ENCODE measurements at regions not wholly inside any gene's neighbourhood (a gene's known extent, or its start where the extent isn't known, plus 50 kb on each side); places are given as distances from the start of the nearest gene placed in this dataset.

DNA sequence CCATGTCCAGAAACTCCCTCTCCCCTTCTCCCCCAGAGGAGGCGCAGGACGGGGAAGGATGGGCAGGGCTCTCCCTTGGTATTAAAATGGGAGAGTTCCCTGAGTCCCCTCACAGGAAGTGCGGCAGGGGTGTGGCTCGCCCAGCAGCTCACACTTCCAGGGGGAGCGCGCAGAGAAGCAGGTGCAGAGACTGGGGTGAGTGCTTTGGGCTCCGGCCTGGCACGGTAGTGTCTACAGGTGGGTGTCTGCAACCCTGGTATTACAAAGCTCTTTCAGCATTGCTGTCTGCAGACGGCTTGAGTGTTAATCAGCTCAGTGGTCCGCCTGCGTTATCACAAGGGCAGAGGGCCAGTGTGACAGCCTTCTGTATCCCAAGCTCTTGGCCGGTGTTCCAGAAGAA is 114.9 kb upstream of the FBXL7 start:
- H3K27ac ChIP-seq: no peak overlapping the region
- DNase-seq (ENCODE audit: low spot score): no peak
- TF ChIP-seq, protein P1, sequence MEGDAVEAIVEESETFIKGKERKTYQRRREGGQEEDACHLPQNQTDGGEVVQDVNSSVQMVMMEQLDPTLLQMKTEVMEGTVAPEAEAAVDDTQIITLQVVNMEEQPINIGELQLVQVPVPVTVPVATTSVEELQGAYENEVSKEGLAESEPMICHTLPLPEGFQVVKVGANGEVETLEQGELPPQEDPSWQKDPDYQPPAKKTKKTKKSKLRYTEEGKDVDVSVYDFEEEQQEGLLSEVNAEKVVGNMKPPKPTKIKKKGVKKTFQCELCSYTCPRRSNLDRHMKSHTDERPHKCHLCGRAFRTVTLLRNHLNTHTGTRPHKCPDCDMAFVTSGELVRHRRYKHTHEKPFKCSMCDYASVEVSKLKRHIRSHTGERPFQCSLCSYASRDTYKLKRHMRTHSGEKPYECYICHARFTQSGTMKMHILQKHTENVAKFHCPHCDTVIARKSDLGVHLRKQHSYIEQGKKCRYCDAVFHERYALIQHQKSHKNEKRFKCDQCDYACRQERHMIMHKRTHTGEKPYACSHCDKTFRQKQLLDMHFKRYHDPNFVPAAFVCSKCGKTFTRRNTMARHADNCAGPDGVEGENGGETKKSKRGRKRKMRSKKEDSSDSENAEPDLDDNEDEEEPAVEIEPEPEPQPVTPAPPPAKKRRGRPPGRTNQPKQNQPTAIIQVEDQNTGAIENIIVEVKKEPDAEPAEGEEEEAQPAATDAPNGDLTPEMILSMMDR (IDR thresholded peaks at IDR 0.05): no peak
- no peak overlapping the region for H3K4me3 ChIP-seq

DNA sequence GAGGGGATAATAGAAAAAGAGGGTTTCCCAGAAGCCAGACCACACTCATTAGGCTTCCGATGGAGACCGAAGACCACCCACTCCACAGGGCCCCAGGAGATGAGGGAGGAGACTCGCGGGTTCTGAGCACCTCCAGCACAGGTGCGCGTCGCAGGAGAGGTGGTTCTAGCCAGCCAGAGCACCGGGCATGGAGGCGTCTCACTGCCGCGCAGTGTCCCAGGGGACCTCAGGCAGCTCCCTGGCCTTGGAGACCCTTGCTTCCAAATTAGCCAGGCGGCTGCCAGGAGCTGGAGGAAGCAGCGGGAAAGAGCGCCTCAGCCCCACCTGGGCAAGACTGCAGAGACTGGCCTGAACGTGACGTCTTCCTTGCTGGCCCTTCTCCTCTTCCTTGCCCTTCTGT is 115.4 kb upstream of the FBXL7 start:
- DNase-seq (ENCODE audit: low spot score): no peak
- TF ChIP-seq, protein P1 (IDR thresholded peaks at IDR 0.05): no peak
- H3K27ac ChIP-seq: no peak overlapping the region
- H3K4me3 ChIP-seq: no peak overlapping the region

DNA sequence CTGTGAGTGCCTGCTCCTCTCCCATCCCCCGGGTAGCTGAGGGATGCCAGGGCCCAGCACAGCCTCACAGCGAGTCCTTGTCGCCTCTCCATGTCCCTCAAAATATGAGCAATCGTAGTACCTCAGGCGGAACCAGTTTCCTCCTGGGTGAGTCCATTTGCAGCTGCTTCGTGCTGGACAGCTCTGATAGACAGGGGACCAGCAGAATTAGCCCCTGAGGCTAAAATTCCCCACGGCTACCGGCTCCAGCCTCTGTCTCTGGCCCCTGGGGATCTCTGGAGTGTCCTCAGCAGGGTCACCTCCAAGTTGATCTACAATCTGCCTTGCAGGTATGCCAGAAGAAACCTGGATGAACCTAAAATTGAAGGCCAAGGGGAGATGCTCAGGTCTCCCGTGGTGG is 115.8 kb upstream of the FBXL7 start:
- Histone ChIP-seq H3K4me3 (no peak overlapping the region), H3K27ac (no peak overlapping the region)
- TF ChIP-seq, protein P1 (IDR thresholded peaks at IDR 0.05): no peak
- no peak for DNase-seq (ENCODE audit: low spot score)

DNA sequence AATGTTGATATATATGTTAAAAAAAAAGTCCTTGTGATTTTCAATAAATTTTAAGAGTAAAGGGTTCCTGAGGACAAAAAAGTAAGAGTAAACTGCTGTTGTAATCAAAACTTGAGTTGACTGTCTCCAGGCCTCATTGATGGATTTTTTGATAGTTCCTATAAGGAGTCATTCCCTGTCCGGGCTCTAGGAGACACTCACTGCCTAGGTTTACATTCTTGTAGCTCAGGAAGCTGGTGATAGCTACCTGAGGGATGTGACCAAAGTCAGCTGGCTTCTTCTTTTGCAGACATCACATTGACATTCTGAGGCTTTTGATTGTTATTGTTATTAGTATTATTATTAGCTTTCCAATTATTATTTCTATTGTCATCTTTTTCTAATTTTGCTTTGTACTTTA is 116.5 kb upstream of the FBXL7 start:
- DNase-seq (ENCODE audit: low spot score): no peak
- Histone ChIP-seq H3K27ac (no peak overlapping the region), H3K4me3 (no peak overlapping the region)
- TF ChIP-seq, protein P1 (IDR thresholded peaks at IDR 0.05): no peak

DNA sequence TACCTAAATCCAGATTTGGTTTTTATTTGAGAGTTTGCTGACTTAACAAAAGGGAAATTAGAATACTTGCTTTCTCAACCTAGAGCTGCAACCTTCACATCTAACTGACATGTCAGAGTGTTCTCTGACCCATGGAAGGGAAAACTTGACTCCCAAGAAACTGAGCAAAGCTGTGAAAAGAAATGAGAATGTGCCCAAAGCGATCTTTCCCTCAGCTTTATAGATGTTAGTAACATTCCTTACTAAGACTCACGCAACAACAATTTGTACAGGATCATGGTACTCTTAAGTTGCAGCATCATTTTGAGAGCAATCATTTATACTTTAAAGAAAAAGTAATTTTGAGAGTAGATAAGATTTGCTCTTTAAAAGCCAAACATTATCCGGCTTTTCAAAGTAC is 117.0 kb upstream of the FBXL7 start:
- TF ChIP-seq, protein P1 (IDR thresholded peaks at IDR 0.05): no peak
- Histone ChIP-seq H3K4me3 (no peak overlapping the region), H3K27ac (no peak overlapping the region)
- no peak for DNase-seq (ENCODE audit: low spot score)

DNA sequence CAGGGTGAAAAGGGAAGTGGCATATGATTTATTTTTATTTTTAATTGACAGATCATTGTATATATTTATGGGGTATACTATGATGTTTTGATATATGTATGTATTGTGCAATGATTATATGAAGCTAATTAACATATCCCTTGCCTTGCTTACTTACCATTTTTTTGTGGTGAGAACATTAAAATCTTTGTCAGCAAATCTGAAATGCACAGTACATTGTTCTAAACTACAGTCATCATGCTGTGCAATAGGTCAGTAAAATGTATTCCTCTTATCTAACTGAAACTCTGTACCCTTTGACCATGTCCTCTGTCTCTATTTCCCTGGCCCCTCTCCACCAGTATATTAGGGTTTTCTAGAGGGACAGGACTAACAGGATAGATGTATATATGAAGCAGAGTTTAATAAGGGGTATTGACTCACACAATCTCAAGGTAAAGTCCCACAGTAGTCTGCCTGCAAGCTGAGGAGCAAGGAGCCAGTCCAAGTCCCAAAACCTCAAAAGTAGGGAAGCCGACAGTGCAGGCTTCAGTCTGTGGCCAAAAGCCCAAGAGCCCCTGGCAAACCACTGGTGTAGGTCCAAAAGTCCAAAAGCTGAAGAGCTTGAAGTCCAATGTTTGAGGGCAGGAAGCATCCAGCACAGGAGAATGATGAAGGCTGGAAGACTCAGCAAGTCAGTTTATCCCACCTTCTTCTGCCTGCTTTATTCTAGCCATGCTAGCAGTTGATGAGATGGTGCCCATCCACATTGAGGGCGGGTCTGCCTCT is 122.2 kb upstream of the FBXL7 start:
- H3K27ac ChIP-seq: no peak overlapping the region
- DNase-seq (ENCODE audit: low spot score): no peak
- H3K4me3 ChIP-seq: no peak overlapping the region
- TF ChIP-seq, protein P1 (IDR thresholded peaks at IDR 0.05): no peak

DNA sequence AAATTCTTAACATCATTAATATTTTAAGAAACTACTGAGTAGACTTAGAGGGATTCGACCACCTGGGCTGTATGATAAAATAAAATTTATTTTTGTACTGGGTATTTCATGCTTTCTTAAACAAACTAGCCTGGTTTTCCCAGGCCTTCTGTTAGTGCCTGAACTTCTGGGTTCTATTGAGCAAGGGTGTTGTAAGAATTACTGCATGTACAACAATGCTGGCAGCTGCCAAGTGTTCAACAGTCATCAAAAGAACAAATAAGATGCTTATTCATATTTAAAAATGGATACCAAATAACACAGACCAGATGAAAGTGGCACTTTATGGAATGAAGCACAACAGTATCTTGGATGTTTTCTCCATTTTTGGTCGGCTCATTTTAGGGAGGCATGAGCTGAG is 123.2 kb upstream of the FBXL7 start:
- no peak overlapping the region for H3K4me3 ChIP-seq
- TF ChIP-seq, protein P1 (IDR thresholded peaks at IDR 0.05): no peak
- H3K27ac ChIP-seq: no peak overlapping the region
- DNase-seq (ENCODE audit: low spot score): no peak

All from coronary artery (tissue), 2 donors.